Upper lobe of left lung (tissue), 6 donors: ENCODE measurements at regions not wholly inside any gene's neighbourhood (a gene's known extent, or its start where the extent isn't known, plus 50 kb on each side); places are given as distances from the start of the nearest gene placed in this dataset.

ENCODE experiments used
- ATAC-seq, 2 donors: fragments of 200-7000 bp; cut with Tn5 transposase; one replicate each; pipeline ENCODE4 v1.9.1; 2022; ENCODE audit warnings: mild to moderate bottlenecking in 2 of 2, moderate library complexity in 2 of 2; ENCODE audit not compliant: low FRiP score in 2 of 2
- DNase-seq, 2 donors: peaks; one replicate each; pipeline ENCODE4 v3.0.0-alpha.2; 2019 to 2020
- H3K27ac ChIP-seq, 4 donors: fragments of 200-600 bp; sonication (generic); one replicate each; pipeline ENCODE4 v1.5.1; 2016 to 2019
- H3K27me3 ChIP-seq, 4 donors: fragments of 200-600 bp; sonication (generic); one replicate each; pipeline ENCODE4 v1.5.1; 2017 to 2019
- H3K36me3 ChIP-seq, 4 donors: fragments of 200-600 bp; sonication (generic); one replicate each; pipeline ENCODE4 v1.5.1; 2016 to 2019
- H3K4me1 ChIP-seq, 4 donors: fragments of 200-600 bp; sonication (generic); one replicate each; pipeline ENCODE4 v1.5.1; 2018 to 2019
- H3K4me3 ChIP-seq, 4 donors: fragments of 200-600 bp; sonication (generic); one replicate each; pipeline ENCODE4 v1.5.1; 2017 to 2019; ENCODE audit warnings: mild to moderate bottlenecking in 2 of 4, moderate library complexity in 1 of 4
- H3K9me3 ChIP-seq, 4 donors: fragments of 200-600 bp; sonication (generic); one replicate each; pipeline ENCODE4 v1.5.1; 2018 to 2019
- EP300 ChIP-seq, 4 donors: sonication (generic); formaldehyde crosslinking; IDR thresholded peaks; one replicate each; pipeline ENCODE4 v1.5.1; 2017; ENCODE audit warnings: antibody characterized with exemption in 4 of 4, control low read depth in 2 of 4
- POLR2A ChIP-seq, 4 donors: fragments of 450-650 bp; IDR thresholded peaks; one replicate each; pipeline ENCODE4 v1.5.1; 2016 to 2017; ENCODE audit warnings: antibody characterized with exemption in 4 of 4, mild to moderate bottlenecking in 2 of 4
- POLR2AphosphoS5 ChIP-seq, 2 donors: sonication (generic); formaldehyde crosslinking; IDR thresholded peaks; one replicate each; pipeline ENCODE4 v1.5.1; 2017; ENCODE audit warnings: antibody characterized with exemption in 2 of 2
- WGBS, 2 donors: methylation state at CpG; one replicate each; pipeline ENCODE4 v1.1.5; 2017 to 2018; 5-methylcytosine and 5-hydroxymethylcytosine counted together
- TF ChIP-seq, protein P1 (sequence below), 6 experiments: fragments of 450-650 bp in 4 of 6; fragments of 200-600 bp in 2 of 6; sonication (generic) in 2 of 6; IDR thresholded peaks; one replicate each; pipeline ENCODE4 v1.5.1; 2016 to 2019; ENCODE audit warnings: antibody characterized with exemption in 6 of 6
- donor health status: DM: no; HTN: no; CAD: no; lungs with moderate emphysema.
- donor health status: DM: no; HTN: yes; CAD: no; lungs with severe emphysema.

DNA sequence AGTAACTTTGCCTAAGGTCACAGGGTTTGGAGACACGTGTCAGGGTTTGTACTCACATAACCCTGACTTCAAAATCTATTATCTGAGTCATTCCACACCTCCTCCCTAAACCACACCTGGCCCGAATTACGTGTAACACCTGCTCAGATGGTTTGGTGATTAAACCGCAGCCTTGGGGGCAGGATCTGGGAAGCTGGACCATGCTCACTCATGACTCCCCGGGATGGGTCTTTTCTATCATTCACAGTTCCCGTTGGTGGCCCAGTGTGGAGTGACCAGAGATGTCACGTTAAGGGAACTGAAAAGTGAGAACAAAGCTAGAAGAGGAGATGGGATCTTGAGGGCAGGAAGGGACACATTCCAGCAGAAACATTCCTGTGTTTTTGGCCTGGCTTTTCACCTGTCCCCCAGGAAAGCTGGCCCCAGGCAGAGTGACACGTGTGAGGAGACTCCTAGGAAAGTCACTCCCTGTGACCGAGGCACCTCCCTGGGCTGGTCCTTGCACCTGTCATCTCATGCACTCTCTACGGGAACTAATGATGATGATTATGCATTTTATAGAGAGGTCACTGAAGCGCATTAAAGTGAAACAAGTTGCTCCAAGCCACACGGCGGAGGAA lies 75.4 kb upstream of the POMGNT2 start:
- Histone ChIP-seq H3K4me1 (peaks cover 42 to 48% (median 44%) of the 10 kb centered on the region in 4 donors), H3K4me3 (no peak overlapping the region), H3K9me3 (no peaks in the 10 kb centered on the region), H3K36me3 (no peaks in the 10 kb centered on the region), H3K27me3 (no peaks in the 10 kb centered on the region), H3K27ac (peak overlapping the region in 3 of 4 donors; percentile 63 to 83 (median 76))
- DNase-seq = peak in 1 of 2 donors; percentile 27
- TF ChIP-seq, protein P1, sequence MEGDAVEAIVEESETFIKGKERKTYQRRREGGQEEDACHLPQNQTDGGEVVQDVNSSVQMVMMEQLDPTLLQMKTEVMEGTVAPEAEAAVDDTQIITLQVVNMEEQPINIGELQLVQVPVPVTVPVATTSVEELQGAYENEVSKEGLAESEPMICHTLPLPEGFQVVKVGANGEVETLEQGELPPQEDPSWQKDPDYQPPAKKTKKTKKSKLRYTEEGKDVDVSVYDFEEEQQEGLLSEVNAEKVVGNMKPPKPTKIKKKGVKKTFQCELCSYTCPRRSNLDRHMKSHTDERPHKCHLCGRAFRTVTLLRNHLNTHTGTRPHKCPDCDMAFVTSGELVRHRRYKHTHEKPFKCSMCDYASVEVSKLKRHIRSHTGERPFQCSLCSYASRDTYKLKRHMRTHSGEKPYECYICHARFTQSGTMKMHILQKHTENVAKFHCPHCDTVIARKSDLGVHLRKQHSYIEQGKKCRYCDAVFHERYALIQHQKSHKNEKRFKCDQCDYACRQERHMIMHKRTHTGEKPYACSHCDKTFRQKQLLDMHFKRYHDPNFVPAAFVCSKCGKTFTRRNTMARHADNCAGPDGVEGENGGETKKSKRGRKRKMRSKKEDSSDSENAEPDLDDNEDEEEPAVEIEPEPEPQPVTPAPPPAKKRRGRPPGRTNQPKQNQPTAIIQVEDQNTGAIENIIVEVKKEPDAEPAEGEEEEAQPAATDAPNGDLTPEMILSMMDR (IDR thresholded peaks at IDR 0.05) = no peak
- no peak for TF ChIP-seq POLR2AphosphoS5 (IDR thresholded peaks at IDR 0.05)
- TF ChIP-seq EP300 (IDR thresholded peaks at IDR 0.05) = no peak
- no peak for TF ChIP-seq POLR2A (IDR thresholded peaks at IDR 0.05)
- no peak for ATAC-seq
- 68 to 71% methylated on average over 13 of the region's 13 CpGs for WGBS, 2 donors

DNA sequence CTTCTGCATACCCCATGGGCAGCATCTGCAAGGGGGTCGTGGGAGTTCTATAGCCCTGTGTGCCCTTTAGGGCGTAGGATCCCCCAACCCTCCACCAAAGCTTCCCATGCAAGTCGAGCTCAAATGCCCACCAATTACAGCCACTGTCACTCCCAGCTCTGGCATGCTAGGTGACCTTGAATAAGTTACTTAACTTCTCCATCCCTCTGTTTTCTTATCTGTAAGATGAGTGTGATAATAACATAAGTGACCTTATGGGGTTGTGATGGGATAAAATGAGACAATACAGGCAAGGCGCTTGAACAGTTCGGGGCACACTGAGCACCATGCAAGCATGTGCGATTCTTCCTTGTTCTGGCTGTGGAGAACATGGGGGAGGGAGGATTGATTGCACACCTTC lies 74.8 kb upstream of the POMGNT2 start:
- Histone ChIP-seq H3K9me3 (no peaks in the 10 kb centered on the region), H3K27ac (peak overlapping the region; percentile 40 to 83 (median 70)), H3K4me1 (peaks cover 42 to 48% (median 43%) of the 10 kb centered on the region in 4 donors), H3K4me3 (no peak overlapping the region), H3K27me3 (no peaks in the 10 kb centered on the region), H3K36me3 (no peaks in the 10 kb centered on the region)
- no peak for DNase-seq
- ATAC-seq = no peak
- TF ChIP-seq EP300 (IDR thresholded peaks at IDR 0.05) (no peak), POLR2A (IDR thresholded peaks at IDR 0.05) (no peak), POLR2AphosphoS5 (IDR thresholded peaks at IDR 0.05) (no peak)
- TF ChIP-seq, protein P1 (IDR thresholded peaks at IDR 0.05) = no peak
- 73% methylated on average over 5 to 6 of the region's 6 CpGs for WGBS, 2 donors

DNA sequence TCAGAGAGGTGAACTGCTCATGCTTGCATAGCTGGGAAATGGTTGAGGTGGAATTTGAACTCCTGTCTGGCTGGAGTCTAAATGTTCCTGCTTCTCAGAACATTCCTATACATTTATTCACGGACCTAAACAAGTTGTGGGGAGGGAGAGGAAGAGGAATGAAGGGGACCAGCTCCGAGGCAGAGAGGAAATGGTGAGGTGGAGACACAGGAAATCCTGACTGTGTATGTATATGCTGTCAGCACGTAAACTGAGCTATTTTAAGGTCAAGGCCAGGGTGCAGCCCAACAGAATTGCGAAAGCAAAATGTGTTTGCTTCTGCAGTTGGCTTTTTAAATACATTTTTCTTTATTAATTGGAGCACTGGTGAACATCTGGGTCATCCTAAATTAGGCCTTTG lies 74.1 kb upstream of the POMGNT2 start:
- peak in 1 of 2 donors; percentile 56 for DNase-seq
- H3K27me3 ChIP-seq = no peaks in the 10 kb centered on the region
- H3K9me3 ChIP-seq = no peaks in the 10 kb centered on the region
- 24 to 30% methylated on average over 4 of the region's 4 CpGs for WGBS, 2 donors
- ATAC-seq = peak in 1 of 2 donors; percentile 57
- no peak overlapping the region for H3K4me3 ChIP-seq
- H3K27ac ChIP-seq = peak overlapping the region; percentile 63 to 83 (median 72)
- TF ChIP-seq POLR2A (IDR thresholded peaks at IDR 0.05) (no peak), POLR2AphosphoS5 (IDR thresholded peaks at IDR 0.05) (peak; percentile 55 to 80), EP300 (IDR thresholded peaks at IDR 0.05) (peak in 2 of 4 donors; percentile 78 to 81)
- TF ChIP-seq, protein P1 (IDR thresholded peaks at IDR 0.05) = no peak
- H3K36me3 ChIP-seq = no peaks in the 10 kb centered on the region
- H3K4me1 ChIP-seq = peaks cover 37 to 48% (median 43%) of the 10 kb centered on the region in 4 donors

DNA sequence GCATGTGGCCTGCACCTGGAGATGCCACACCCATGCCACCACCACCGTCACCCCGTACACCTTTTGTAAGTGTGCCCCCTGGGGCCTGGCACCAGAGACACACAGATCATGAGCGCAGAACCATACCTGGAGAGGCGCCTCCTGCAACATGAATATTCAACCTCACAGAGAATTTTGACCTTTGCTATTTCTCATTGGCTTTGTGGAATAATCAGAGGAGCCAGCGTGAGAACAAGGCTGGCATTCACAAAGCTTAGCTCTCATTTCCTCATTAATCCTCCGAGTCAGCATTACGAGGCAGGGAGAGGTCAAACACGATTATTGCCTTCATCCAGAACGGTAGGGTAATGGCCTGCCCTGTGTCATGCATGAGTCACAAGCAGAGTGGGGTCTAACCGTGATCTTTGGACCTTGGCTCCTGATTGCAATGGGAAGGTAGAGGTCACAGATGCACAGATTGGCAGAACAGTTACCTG lies 73.0 kb upstream of the POMGNT2 start:
- peaks cover 37 to 48% (median 43%) of the 10 kb centered on the region in 4 donors for H3K4me1 ChIP-seq
- peak overlapping the region; percentile 63 to 83 (median 72) for H3K27ac ChIP-seq
- peak in 1 of 2 donors; percentile 60 for ATAC-seq
- 71 to 73% methylated on average over 8 to 10 of the region's 10 CpGs for WGBS, 2 donors
- no peaks in the 10 kb centered on the region for H3K36me3 ChIP-seq
- no peak overlapping the region for H3K4me3 ChIP-seq
- H3K9me3 ChIP-seq = peaks cover 0 to 5% (median 3%) of the 10 kb centered on the region in 4 donors
- H3K27me3 ChIP-seq = no peaks in the 10 kb centered on the region
- TF ChIP-seq EP300 (IDR thresholded peaks at IDR 0.05) (peak in 1 of 4 donors; percentile 6), POLR2A (IDR thresholded peaks at IDR 0.05) (no peak)
- DNase-seq = peak in 1 of 2 donors; percentile 45

DNA sequence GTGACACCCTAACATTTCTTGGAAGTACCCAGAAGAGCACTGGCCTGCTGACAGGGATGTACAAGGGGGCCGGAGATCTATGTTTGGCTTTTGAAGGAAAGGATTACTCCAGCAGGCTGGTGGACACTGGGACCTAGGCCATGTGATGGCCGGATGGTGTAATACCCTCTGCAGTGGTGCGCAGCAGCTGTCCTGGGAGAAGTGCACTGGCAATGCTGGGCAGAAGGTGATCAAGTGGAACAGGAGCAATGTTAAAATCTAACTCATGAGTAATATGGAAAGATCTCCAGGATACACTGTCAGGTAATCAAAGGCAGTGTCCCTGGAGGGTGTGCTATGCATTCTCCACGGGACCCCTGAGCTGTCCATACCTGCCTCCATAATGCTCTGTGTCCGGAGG lies 71.2 kb upstream of the POMGNT2 start:
- Histone ChIP-seq H3K4me1 (peaks cover 34 to 43% (median 37%) of the 10 kb centered on the region in 4 donors), H3K4me3 (no peak overlapping the region), H3K27ac (peak overlapping the region in 3 of 4 donors; percentile 39 to 76 (median 52)), H3K9me3 (peaks cover 0 to 9% (median 7%) of the 10 kb centered on the region in 4 donors), H3K27me3 (no peaks in the 10 kb centered on the region), H3K36me3 (no peaks in the 10 kb centered on the region)
- WGBS, 2 donors = 82 to 88% methylated on average over 3 to 5 of the region's 5 CpGs
- DNase-seq = no peak
- no peak for ATAC-seq
- TF ChIP-seq, protein P1 (IDR thresholded peaks at IDR 0.05) = no peak
- TF ChIP-seq POLR2A (IDR thresholded peaks at IDR 0.05) (no peak), POLR2AphosphoS5 (IDR thresholded peaks at IDR 0.05) (no peak), EP300 (IDR thresholded peaks at IDR 0.05) (no peak)
